PC-3 (cell line): ENCODE measurements at regions not wholly inside any gene's neighbourhood (a gene's known extent, or its start where the extent isn't known, plus 50 kb on each side); places are given as distances from the start of the nearest gene placed in this dataset.

Source experiments
- EZH2 ChIP-seq: fragments of 300-600 bp; sonication (generic); IDR thresholded peaks from one replicate; pipeline ENCODE4 v1.6.1; 2017; ENCODE audit warnings: antibody characterized with exemption, mild to moderate bottlenecking, low read length; ENCODE audit not compliant: unreplicated experiment
- EZH2phosphoT487 ChIP-seq: fragments of 300-600 bp; sonication (generic); IDR thresholded peaks from 2 replicates; pipeline ENCODE4 v1.6.1; 2018; ENCODE audit warnings: mild to moderate bottlenecking, antibody characterized with exemption, low read length, borderline replicate concordance
- TF ChIP-seq, protein P1 (sequence below): fragments of 300-600 bp; sonication (generic); conservative IDR thresholded peaks from 2 replicates; pipeline ENCODE4 v1.5.1; 2017; ENCODE audit warnings: antibody characterized with exemption, low read depth, mild to moderate bottlenecking, low read length

DNA sequence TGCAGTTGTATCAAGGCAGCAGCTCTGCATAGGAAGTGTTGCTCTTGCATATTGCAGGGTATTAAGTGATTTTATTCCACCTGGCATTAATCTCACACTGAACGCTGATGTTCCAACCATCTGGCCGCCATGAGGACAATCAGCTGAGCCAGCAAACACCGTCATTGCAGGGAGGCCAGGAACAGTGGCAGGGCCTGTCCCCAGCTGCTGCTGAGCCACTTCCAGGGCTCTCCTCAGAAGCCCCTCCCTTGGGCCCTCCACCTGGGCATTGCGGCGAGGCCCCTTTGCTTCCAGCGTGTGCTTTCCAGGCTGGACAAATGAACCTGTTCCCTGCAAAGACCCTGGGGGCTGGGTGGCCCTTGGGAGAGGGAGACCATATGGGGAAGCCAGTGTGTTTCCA is 171.6 kb upstream of the C1orf174 start:
- TF ChIP-seq EZH2phosphoT487 (no peak), EZH2 (no peak)
- TF ChIP-seq, protein P1, sequence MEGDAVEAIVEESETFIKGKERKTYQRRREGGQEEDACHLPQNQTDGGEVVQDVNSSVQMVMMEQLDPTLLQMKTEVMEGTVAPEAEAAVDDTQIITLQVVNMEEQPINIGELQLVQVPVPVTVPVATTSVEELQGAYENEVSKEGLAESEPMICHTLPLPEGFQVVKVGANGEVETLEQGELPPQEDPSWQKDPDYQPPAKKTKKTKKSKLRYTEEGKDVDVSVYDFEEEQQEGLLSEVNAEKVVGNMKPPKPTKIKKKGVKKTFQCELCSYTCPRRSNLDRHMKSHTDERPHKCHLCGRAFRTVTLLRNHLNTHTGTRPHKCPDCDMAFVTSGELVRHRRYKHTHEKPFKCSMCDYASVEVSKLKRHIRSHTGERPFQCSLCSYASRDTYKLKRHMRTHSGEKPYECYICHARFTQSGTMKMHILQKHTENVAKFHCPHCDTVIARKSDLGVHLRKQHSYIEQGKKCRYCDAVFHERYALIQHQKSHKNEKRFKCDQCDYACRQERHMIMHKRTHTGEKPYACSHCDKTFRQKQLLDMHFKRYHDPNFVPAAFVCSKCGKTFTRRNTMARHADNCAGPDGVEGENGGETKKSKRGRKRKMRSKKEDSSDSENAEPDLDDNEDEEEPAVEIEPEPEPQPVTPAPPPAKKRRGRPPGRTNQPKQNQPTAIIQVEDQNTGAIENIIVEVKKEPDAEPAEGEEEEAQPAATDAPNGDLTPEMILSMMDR: no peak
